ENCODE measurements at regions not wholly inside any gene's neighbourhood (a gene's known extent, or its start where the extent isn't known, plus 50 kb on each side); places are given as distances from the start of the nearest gene placed in this dataset.

DNA sequence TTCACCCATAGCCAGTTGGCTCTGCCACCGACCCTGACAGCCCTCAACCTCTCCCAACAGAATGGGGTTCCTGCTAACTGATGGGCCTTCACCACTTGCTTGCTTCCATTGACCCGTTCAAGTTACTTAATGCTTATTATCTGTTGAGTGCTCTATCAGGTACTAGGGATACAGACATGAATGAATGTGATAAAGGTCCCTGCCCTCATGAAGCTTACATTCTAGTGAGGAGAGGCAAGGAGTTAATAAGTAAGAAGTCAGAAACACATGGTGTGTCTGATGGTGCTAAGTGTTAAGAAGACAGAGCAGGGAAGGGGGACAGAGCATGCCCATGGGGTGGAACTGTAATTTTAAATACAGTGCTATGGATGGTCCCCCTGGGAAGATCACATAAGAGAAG lies 107.5 kb upstream of the JUN start:
- no peak for DNase-seq (ENCODE audit: low read depth)

DNA sequence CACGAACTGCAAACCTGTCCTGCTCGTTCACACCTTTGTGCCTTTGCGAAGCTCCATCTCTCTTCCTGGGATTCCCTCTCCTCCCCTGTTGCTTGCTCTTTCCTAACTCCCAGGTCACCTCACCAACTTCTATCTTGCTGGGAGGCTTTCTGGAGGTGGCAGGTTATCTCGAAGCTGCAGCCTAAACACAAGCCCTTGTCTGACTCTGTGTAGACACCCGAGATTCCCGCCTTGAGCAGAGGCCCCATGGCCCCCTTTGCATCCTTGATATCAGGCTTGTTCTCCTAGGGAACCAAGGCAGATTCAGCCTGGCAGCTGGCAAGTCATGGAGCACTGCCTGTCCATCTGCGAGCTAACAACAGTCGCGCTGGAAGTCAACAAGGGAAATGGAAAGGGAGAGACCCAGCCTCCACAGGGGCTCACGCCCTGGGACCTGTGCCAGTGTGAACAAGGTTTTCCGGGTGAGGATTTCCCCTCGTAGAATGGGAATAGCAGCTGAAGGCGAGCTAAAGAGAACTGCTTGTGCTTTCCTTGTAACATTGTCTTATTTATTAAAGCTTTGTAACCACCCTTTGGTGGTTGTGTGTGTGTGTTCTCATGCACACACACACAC lies 109.5 kb upstream of the JUN start:
- no peak for DNase-seq (ENCODE audit: low read depth)

DNA sequence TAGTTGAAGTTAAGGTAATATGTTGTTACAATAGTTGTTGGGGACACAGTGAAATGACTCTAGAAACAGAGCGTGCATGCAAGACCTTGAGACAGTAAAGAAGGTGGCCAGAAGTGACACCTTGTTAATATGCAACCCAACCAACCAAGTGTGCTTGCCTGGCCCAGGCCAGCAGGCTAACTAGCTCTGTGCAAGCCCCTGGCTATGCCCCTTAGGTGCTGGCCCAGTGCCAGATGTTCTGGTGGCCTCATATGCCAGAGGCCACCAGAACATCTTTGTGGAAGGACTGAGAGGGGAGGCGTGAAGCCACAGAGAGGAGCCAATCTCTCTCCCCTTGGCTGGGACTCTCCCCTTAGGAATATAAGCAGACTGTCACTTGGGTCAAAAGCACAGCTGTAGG lies 111.2 kb upstream of the JUN start:
- no peak for DNase-seq (ENCODE audit: low read depth)

DNA sequence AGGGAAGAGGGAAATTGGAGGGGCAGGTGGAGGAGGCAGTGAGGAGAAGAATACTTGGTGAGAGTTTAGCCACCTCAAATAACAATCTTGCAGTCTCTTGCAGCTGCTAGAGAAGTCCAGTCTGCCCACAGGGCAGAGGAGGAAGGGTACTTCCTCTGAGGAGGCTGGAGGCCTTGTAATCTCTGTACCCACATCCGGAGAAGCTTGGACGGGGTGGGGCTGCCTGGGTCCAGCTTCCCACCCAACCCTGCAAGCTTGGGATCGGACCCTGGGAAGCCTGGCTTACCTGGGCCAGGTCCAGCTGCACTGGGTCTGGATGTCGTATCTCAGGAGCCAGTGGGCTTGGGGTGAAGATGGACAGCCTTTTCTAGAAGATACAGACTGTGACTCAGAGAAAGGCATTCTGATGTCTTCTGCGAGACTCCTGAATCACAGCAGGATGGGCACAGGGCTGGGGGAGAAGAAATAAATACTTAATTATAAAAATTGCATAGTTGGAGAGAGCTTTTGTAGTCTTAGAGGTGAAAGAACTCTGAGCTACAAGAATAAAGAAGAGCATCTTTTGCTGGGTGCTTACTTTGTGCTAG lies 111.8 kb upstream of the JUN start:
- peak; percentile 52 for DNase-seq (ENCODE audit: low read depth)

DNA sequence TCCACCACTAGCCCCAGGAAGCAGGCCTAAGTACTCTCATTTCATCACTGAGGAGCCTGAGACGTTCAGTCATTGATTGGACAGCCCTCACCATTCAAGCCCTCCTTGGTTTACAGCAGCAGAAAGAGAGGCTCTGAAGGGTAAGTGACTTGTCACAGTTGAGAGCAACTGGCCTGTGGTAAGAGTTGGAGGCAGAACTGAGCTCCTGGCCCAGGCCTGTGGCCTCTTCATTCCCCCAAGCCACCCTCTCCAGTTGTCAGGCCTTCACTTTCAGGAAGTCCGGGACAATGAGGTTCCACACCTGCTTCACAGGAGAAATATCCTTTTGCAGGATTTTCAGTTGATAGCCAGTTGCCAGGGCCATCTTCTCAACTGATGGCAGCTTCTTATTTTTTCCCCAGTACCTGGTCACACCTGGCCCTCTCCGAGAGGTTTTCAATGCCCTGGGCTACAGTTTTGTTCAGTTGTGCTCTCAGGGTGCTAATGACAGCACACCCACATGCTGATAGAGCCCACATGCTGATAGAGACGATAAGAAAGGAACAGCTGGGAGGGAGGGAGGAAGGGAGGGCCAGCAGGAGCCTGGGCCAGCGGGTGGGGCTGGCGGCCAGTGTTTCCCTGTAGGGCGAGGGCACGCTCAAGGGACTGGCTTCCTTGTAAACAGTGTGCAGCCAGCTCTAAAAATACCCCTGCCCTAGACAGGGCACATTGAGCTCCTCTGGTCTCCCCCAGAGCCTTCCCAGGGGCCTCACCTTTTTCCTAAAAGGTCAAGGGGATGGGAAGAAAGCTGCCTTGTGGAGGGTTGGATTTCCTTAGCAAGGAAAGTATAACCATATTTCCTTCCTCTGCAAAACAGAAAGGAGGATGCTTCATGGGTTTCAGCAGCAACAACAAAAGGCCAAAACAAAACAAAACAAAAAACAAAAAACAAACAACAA lies 112.7 kb upstream of the JUN start:
- DNase-seq (ENCODE audit: low read depth) = no peak

DNA sequence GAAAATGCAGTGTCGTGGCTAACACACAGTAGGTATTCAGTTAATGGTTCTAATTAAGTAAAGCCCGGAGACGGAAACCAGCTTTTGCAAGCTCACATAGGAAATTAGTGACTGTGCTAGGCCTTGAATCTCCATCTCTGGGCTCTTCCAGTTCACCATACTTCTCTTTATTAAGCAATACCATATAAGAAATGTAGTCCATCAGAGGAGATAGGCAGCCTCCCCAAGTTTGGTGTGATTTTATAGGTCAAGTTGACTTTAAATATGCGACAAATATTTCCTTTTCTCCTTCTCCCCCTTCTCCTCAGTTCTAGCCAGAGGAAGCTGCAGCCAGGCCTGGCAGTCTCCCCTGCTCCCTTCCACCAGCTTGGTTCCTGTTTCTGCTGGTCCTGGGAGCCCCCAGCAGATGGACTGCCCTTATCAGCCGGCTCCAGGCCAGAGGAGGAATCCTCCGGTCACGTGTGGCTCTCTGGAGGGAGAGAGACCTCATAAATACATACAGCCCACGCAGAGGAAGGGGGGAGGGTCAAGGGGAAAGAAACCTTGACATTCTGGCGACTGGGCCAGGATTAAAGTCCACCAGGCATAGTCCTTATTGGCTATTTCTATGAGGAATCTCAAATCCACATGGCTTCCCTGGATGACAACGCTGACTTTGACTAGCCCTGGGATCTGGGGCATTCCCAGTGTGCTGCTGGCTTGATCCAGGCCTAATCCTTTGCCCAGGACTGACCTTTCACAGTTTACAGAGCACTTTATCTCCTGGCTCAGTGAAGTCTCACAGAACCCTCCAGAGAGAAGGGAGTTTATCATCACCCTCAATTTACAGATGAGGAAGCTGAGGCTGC lies 115.1 kb upstream of the JUN start:
- no peak for DNase-seq (ENCODE audit: low read depth)

DNA sequence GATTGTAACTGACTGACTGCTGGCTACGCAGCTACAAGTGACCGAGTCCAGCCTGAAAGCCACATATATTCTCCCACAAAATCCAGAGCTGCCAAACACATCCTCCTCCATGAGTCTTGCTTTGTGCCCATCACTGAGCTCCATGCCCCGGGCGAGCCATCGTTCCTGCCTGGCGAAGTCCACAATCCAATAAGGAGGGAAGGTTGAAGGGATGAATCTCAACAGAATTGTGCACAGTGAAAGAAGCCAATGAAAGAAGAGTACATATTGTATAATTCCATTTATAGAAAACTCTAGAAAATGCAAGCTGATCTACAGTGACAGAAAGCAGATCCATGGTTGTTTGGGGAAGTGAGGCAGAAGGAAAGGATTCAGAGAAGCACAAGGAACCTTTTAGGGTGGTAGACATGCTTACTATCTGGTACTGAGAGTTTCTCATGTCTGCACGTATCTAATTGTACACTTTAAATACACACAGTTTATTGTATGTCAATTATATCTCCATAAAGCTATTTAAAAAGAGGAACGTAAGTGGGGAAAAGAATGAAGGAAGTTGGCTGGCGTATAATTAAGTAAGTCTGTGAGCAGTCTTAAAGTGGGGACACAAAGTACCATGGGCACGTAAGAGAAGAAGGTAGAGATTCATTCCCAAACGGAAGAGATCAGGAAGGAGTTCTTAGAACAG lies 115.9 kb upstream of the JUN start:
- DNase-seq (ENCODE audit: low read depth) = no peak

DNA sequence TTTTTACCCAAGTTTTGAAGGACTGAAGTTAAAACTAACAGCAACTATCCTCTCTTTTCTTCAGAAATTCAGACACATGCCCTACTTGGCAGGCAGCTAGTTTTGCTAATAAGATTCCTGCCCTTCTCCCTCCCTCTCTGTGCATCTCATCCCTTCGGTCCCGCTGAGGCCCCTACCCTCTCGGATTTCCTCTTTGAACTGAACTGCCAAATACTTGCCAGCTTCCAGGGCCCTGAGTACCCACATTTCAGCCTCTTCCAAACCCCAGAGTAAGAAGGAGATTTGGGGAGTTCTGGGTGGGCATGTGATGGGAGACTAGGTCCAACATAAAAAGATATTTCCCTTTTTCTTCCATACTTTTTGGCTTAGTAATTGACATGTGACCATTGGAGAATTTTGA lies 116.5 kb upstream of the JUN start:
- no peak for DNase-seq (ENCODE audit: low read depth)

DNA sequence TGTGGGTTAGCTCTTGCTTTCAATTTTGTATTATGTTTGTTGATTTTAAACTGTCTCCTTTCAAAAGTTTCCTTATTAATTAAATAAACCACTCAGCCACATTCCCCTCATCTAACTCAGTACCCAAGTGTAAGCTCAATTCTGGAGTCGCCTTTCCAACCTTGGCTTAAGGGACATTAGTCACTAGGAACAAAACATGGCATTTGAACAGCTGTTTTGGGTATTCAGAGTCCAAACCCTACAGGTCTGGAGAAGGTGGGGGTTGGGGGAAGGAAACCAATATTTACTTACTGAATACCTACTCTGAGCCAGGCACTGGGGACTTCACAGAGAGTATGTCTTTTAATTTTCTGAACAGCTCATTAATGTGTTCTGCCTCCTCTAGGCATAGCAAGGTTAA lies 117.2 kb upstream of the JUN start:
- no peak for DNase-seq (ENCODE audit: low read depth)

DNA sequence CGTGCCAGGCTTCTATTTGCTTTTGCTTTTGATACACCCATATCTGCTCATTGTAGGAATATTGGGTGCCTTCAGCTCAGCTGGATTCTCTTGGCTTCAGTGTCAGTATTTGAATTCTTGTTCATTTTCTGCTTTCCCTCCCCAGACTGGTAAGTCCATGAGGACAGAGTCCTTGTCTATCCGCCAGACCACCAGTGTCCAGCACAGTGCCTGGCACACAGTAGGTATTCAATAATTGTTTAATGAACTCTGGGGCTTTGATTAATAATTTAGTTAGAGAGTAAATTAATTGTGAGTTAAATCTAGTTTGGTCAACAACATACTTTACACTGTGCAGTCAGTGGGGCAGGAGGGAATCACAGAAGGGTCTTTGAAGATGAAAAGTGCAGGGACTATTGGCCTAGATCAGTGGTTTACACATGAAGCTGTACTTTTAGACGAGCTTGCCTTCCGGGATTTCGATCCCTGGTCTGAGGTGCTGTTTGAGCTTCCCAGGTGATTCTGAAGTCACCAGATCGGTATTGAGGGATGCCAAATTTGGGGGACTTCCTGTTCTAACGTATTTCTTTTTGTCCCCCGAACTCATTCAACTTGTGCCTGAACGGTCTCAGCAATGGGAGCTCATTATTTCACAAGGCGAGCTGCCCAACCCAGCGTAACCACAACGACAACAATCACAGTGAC lies 119.1 kb upstream of the JUN start:
- peak; percentile 17 for DNase-seq (ENCODE audit: low read depth)

DNA sequence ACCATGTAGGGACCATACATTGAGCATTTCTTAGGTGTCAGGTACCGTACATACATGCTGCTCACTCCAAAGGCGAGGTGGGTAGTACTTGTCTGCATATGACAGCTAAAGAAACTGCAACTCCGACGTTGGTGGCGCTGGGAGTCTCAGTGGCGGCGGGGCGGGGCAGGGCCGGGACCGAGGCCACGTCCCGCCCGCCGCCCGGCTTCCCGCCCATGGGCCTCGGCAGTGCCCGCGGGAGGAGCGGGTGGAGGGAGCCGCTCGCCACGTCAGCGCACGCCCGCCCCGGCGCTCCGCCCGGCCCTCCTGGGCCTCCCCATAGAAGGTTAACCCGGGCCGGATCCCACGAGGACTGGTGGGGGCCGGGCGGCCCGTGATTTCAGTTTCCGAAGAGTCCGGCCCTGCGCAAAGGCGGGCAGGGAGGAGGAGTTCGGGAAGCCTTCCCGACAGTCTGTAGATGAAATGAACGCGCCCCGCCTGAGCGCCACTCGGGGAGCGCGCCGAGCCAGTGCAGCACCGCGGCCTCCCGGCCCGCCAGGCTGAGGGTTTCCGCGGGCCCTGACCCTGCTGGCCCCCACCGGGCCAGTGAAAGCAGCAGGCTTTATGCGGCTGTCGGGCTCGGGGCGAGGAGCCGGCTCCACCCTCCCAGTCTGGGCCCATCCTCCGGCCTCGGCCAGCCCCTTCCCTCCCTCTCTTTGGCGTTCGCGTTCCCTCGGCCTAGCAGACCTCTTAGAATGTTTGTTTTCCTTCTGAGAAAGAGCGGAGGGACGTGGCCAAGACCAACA lies 119.9 kb upstream of the JUN start:
- peak; percentile 93 for DNase-seq (ENCODE audit: low read depth)

DNA sequence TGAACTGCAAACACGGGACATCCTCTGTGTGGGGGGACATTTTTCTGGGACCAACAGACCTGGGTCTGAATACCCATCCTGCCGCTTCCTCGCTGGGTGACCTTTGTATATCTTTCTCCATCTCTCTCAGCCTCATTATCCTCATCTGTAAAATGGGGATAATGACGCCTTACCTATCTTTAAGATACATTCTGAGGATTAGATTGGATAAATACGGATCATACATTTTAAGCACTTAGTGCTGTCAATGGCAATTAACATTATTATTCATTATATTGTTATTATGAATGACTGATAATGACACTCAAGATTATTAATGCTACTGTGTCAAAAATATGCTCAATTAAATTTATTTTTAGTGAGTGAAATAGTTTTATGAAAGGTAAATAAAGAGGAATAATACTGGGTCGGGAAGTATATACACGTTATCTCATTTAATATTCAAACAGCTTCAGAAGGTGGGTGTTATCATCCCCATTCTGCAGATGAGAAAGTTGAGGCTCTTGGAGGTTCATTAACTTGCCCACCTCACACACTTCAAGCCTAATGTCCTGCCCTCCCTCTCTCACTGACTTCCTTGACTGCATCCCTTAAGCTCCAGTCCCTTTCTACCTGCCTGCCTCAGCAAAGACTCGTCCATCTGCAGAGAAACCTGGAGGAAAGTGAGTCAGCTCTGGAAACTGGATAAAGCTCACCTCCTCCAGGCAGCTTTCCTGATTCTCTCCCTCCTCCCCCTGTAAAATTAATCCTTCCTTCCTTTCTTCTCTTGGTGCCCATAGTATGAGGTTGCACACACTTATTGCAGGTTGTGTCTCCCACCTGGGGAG lies 120.7 kb upstream of the JUN start:
- no peak for DNase-seq (ENCODE audit: low read depth)

DNA sequence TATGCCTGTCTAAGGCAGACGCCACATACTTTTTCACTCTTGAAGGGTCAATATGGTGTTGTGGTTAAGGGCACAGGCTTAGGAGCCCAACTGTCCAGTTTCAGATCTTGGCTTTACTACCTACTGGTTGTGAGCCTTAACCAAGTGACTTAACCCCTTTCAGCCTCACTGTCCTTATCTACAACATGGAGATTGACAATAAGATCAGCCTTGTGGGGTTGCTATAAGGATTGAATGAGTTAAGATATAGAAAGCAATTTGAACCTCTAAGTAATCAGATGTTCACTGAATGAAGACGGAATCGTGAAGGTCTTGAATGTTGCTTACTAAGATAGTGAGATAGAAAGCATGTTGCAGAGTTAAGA lies 121.3 kb upstream of the JUN start:
- DNase-seq (ENCODE audit: low read depth) = no peak

DNA sequence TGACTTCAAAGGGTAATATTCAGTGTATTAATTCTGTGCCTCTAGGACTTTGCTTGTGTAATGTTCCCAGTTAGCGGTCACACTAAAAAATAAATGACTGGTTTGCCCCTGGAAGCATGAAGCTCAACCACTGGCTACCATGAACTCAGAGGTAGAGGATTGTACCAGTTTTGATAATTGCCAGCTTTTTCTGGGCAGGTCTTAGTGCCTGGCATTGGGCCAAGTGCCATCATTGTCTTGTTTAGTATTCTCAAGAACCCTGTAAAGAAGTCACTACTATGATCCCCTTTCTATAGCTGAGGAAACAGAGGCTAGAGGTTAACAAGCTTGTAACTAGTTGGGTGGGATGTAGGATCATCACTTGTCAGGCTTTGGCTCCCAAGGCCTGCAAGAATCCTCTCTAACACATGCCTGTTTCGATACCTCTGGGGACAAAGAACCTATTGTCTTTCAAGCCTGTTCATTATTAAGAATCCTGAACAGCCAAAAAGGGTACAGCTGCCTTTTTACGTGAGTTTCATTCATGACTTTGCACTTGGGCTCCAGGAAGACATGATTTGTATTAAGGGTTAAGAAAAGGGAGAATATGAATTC lies 121.9 kb upstream of the JUN start:
- no peak for DNase-seq (ENCODE audit: low read depth)

DNA sequence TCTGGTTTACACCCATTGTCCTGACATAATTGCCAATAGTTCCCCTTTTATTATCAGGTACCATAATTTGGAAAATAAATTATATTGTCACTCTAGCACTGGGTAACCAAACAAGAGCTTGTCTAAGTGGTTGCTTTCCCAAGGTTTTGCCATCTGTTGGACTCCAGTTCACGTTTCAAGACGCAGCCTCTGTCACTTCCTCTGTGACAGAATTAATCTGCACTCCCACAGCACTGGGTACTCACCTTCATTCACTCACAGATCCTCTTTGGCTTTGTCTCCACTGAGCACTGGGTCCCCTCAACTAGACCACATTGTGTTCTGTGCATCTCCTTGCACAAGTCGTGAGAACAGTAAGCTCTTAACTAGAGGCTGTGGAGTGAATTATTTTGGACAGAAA lies 123.6 kb upstream of the JUN start:
- DNase-seq (ENCODE audit: low read depth) = no peak

DNA sequence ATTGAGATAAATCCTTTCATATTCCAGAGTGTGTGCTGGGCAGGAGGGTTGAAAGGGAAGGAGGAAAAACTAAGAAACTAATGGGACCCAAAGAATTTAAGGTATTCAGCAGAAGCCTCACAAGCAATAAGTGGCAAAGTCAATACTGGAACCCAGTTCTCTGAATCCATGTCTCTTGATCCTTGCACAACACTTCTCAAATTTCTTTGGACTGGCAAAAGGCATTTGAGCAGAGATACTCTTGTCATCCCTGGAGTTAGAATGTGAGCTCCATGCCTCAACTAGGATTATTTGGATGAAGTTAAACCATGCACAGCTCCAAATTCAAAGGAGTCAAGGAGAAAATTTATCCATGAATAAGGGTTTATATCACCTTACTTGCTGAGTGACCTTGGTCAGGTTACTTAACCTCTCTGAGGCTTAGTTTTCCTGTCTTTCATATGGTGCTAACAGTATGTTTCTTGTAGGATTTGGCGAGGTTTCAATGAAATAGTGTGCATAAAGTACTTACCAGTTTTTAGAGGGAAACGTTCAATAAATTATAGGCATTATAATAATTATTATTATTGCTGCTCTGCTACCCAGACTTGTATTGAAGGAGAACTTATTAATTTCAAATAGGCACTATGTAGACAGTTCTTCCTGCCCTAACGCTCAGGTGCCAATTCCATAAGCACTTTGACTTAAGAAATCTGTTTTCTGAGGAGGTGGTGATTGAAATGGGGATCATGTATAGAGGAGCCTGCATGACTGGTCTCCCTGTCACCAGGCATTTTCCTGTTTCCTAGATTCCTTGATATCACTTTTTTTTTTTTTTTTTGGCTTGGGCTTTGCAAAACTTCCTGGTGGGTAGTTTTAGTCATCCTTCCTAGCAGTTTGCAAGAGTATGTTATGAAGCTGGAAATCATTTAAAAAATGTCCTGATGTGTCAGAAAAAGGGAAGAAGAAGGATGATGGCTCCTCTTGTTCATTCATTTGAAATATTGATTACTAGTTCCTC lies 125.0 kb upstream of the JUN start:
- DNase-seq (ENCODE audit: low read depth) = peak; percentile 97

DNA sequence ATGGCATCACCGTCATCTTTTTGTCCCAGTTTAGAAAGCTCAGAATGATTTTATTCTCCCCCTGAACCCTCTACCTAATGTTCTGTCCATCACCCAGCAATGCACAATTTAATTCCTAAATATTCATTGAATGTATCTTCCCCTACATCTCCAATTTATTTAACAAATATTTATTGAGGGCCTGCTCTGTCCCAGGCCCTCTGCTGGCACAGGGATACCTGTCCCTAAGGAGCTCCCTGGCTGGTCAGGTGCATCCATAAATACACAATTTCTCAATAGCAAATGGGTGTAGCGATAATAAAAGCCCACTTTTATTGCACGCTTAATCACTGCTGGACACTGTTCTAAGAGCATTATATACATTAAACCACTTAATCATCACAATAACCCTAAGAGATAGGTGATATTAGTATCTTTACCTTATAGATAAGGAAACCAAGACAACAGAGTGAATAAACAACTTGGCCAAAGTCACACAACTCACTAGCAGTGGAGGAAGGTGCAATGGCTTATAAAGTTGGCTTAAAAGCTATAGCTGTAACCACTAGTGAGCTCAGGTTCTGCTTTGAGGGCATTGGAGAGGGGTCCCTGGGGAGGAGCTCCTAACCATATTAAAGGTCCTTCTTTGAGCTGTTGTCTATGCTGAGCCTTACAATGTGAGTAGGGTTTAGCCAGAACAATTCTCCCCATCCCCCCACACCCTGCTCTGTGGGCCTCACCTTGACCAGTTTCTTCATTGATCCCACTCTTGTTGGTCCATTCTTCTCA lies 126.3 kb upstream of the JUN start:
- no peak for DNase-seq (ENCODE audit: low read depth)

All from ELR (cell line).